OCI-LY3 (cell line): ENCODE measurements at regions not wholly inside any gene's neighbourhood (a gene's known extent, or its start where the extent isn't known, plus 50 kb on each side); places are given as distances from the start of the nearest gene placed in this dataset.

Experiments
- CTCF ChIP-seq: fragments of 200-600, 300-600 bp; sonication (generic); IDR thresholded peaks from 2 replicates; pipeline ENCODE4 v1.5.1; 2014; ENCODE audit warnings: antibody characterized with exemption, low read length, low read depth
- EZH2phosphoT487 ChIP-seq: fragments of 200-600 bp; shearing (Covaris generic); IDR thresholded peaks from 2 replicates; pipeline ENCODE4 v1.6.1; 2018; ENCODE audit warnings: antibody characterized with exemption, mixed run types, low read depth

- TF ChIP-seq CTCF: peak; percentile 86
- TF ChIP-seq EZH2phosphoT487: no peak
These were observed 108.5 kb upstream of the TMEM168 start for GRCh38 chr7:112898432-112899290.
